GM12801 (cell line): ENCODE measurements at regions not wholly inside any gene's neighbourhood (a gene's known extent, or its start where the extent isn't known, plus 50 kb on each side); places are given as distances from the start of the nearest gene placed in this dataset.

Experiments used
- TF ChIP-seq, protein P1 (sequence below): IDR thresholded peaks from one replicate; pipeline ENCODE4 v1.5.1; 2011; ENCODE audit warnings: control low read depth; ENCODE audit not compliant: insufficient read length; ENCODE audit errors: extremely low read depth

DNA sequence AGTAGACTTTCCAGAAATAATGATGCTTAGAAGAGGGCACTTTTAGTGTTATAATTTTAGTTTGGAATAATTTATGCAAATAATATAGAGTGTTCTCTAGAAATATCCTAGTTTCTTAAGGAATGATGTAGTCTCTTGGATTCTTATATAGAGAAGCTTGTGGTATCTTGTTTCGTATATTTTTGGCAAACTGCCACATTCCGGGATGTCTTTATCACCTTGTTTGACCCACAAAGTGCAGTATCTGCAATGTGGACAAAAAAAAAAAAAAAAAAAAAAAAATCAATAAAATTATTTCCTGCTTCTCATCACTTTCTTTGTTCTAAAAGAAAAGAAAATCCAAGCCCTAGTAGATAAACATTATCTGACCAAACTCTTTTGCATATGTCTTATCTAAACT is 1577.7 kb upstream of the TENM3 start:
- TF ChIP-seq, protein P1, sequence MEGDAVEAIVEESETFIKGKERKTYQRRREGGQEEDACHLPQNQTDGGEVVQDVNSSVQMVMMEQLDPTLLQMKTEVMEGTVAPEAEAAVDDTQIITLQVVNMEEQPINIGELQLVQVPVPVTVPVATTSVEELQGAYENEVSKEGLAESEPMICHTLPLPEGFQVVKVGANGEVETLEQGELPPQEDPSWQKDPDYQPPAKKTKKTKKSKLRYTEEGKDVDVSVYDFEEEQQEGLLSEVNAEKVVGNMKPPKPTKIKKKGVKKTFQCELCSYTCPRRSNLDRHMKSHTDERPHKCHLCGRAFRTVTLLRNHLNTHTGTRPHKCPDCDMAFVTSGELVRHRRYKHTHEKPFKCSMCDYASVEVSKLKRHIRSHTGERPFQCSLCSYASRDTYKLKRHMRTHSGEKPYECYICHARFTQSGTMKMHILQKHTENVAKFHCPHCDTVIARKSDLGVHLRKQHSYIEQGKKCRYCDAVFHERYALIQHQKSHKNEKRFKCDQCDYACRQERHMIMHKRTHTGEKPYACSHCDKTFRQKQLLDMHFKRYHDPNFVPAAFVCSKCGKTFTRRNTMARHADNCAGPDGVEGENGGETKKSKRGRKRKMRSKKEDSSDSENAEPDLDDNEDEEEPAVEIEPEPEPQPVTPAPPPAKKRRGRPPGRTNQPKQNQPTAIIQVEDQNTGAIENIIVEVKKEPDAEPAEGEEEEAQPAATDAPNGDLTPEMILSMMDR, result no peak

DNA sequence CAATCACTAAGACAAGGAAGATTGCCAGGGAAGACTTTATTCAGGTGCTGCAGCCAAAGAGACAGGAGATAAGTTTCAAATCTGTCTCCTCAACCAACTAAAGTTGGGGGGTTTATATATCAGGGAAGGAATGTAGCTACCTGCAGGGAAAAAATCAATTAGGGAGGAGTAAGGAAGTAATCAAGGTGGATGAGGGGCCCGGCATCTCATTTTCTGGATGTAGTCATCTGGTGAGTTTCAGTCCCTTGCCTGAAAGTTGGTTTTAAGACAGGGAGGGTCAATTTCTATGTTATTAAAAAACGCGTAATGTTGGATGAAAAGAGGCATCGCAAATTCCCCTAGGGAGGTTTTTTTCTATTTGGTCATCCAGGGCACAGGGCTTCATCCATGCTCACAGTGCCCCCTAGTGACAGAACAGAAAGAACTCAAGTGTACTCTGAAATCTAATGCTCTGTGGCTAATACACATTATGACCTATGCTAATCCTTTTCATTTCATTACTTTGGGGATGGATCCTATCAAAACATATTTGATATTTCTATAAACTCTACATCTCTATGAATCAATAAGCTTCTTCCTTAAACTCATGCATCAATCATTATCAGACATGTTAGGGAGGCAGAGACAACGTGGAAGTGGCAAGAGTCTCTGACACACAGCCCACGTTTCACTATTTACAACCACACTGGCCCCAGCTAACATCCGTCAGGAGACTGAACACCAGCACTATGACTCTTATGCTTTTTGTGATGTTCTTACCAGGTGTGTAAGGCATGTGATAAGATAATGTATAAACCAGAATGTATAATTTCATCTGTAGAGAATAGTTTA is 1577.0 kb upstream of the TENM3 start:
- TF ChIP-seq, protein P1, result no peak

DNA sequence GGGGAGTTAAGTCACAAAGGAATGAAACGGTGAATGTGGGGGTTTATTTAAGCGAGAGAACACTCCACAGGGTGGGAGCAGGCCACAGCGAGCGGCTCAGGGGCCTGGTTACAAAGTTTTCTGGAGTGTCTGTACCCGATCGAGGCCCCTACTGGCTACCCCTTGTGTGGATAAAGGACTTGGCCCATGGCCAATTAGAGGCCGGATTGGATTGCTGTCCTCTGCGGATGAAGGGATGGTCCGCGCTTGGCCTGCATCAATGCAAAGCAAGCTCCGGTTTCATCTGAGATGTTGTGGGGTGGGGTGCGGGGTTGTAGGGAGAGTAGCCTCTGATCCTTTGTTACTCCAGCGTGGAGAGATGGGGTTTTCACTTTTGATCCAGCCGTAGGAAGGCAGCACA is 1574.5 kb upstream of the TENM3 start:
- TF ChIP-seq, protein P1, result no peak

DNA sequence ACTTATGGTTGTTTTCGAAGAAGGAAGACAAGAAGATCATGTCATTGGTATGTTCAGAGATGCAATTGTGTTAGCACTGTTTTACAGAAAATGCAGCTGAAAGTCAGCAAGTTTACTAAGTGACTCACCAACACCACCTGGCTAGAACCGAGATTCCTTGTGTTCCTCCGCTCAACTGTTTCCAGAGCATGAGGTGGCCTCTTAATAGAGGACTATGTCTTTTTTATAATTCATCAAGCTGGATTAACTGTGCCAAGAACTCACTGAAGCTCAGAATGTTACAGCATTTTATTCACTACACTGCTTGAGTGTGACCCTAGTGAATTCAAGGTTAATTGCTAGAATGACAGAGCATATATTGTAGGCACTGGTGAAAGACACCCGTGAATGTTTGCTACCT is 1573.5 kb upstream of the TENM3 start:
- TF ChIP-seq, protein P1, result no peak

DNA sequence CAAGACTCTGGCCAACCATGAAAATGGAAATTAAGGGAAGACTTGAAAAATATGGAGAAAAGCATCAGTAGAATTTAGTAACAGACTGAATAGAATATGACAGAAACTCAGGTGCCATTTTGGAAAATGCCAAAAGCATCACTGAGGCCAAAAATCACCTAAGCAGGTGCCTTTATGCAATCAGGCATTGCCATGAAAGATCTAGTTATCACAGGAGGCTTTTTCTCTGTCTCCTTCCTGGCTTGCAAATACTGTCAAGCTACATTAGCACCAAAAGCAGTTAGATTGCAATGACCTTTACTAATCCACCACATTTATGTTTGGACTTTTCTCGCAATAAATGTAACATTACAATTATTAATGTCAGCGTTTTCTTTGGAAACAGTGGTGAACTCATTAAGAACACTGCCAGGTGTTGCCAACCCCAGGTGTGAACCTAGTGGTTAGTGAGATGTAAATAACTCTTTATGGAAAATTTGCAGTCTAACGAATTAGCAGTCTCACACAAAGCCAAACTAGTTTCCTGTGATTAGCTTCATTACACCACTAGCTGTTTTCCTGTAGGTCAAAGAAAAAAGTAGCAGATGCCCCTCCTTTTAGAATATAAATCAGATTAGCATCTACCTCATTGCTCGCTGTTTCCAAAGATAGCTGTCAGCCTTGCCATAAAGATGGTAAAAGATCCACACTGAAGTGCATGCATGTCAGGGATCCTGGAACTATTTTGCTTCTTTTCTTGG is 1568.4 kb upstream of the TENM3 start:
- TF ChIP-seq, protein P1, result no peak

DNA sequence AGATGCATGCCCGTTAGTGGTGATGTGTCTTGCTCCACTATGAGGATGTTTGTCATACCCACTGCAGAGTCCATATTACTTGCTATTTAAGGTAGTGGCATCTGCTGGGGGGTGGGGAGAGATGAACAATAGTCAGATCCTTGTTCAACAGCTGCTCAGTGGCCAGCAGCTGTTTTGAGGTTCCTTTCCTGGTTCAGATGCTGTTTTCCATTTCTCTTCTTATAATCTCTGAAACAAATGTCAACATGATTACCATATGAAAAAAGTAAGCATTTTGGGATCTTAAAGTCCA is 1567.9 kb upstream of the TENM3 start:
- TF ChIP-seq, protein P1, result no peak

DNA sequence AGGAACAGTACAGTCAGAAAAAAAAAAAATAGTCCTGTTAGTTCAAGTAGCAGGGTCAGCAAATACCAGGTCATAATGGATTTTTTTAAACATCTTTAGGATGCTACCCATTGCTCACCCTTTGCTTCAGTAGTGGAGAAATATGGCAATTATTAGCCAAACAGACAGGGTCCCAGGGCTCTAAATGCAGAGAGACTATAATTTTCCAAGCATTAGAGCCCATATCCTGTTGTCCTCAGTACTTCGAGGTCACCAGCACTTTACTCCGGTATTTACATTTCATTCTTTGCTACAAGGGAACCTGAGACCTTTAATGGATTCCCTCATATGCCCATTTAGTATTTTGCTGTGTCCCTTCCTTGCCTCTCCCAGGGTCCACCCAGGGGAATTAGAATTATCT is 1562.9 kb upstream of the TENM3 start:
- TF ChIP-seq, protein P1, result no peak
